ENCODE measurements at regions not wholly inside any gene's neighbourhood (a gene's known extent, or its start where the extent isn't known, plus 50 kb on each side); places are given as distances from the start of the nearest gene placed in this dataset.

GRCh38 chr1:175889848-175890247 lies 146.5 kb upstream of the TNR start:
- Mint-ChIP-seq H3K27ac (no peak overlapping the region), H3K4me3 (no peak overlapping the region), H3K9me3 (no peaks in the 10 kb centered on the region), H3K27me3 (ENCODE audit: low read depth, poor library complexity) (peaks cover 14% of the 10 kb centered on the region), H3K36me3 (ENCODE audit: low read depth) (no peaks in the 10 kb centered on the region), H3K4me1 (peaks cover 18% of the 10 kb centered on the region)
- DNase-seq, result no peak
- no peak for TF ChIP-seq CTCF (IDR thresholded peaks at IDR 0.05)

GRCh38 chr1:175888996-175889395 lies 145.6 kb upstream of the TNR start:
- no peak for DNase-seq
- H3K4me1 Mint-ChIP-seq, result peaks cover 18% of the 10 kb centered on the region
- peaks cover 16% of the 10 kb centered on the region for H3K27me3 Mint-ChIP-seq (ENCODE audit: low read depth, poor library complexity)
- H3K9me3 Mint-ChIP-seq, result no peaks in the 10 kb centered on the region
- H3K36me3 Mint-ChIP-seq (ENCODE audit: low read depth), result no peaks in the 10 kb centered on the region
- no peak for TF ChIP-seq CTCF (IDR thresholded peaks at IDR 0.05)
- H3K27ac Mint-ChIP-seq, result no peak overlapping the region
- no peak overlapping the region for H3K4me3 Mint-ChIP-seq

GRCh38 chr1:175887981-175888428 lies 144.6 kb upstream of the TNR start:
- peak; percentile 79 for DNase-seq
- H3K36me3 Mint-ChIP-seq (ENCODE audit: low read depth), result no peaks in the 10 kb centered on the region
- no peaks in the 10 kb centered on the region for H3K9me3 Mint-ChIP-seq
- no peak overlapping the region for H3K27ac Mint-ChIP-seq
- TF ChIP-seq CTCF (IDR thresholded peaks at IDR 0.05), result peak; percentile 86
- H3K4me3 Mint-ChIP-seq, result peak overlapping the region; percentile 57
- H3K4me1 Mint-ChIP-seq, result peaks cover 18% of the 10 kb centered on the region
- peaks cover 16% of the 10 kb centered on the region for H3K27me3 Mint-ChIP-seq (ENCODE audit: low read depth, poor library complexity)

GRCh38 chr1:175887521-175887920 lies 144.1 kb upstream of the TNR start:
- H3K36me3 Mint-ChIP-seq (ENCODE audit: low read depth), result no peaks in the 10 kb centered on the region
- H3K4me1 Mint-ChIP-seq, result peaks cover 18% of the 10 kb centered on the region
- DNase-seq, result no peak
- peak overlapping the region; percentile 56 for H3K4me3 Mint-ChIP-seq
- H3K27me3 Mint-ChIP-seq (ENCODE audit: low read depth, poor library complexity), result peaks cover 17% of the 10 kb centered on the region
- H3K27ac Mint-ChIP-seq, result no peak overlapping the region
- no peak for TF ChIP-seq CTCF (IDR thresholded peaks at IDR 0.05)
- no peaks in the 10 kb centered on the region for H3K9me3 Mint-ChIP-seq

- Mint-ChIP-seq H3K36me3 (ENCODE audit: low read depth) (no peaks in the 10 kb centered on the region), H3K4me1 (peaks cover 31% of the 10 kb centered on the region), H3K27me3 (ENCODE audit: low read depth, poor library complexity) (peaks cover 22% of the 10 kb centered on the region), H3K4me3 (no peak overlapping the region), H3K9me3 (no peaks in the 10 kb centered on the region), H3K27ac (no peak overlapping the region)
- no peak for TF ChIP-seq CTCF (IDR thresholded peaks at IDR 0.05)
- DNase-seq, result no peak
Measured at GRCh38 chr1:175885326-175885725, 141.9 kb upstream of the TNR start.

GRCh38 chr1:175884369-175884768 lies 141.0 kb upstream of the TNR start:
- H3K27ac Mint-ChIP-seq, result no peak overlapping the region
- no peaks in the 10 kb centered on the region for H3K9me3 Mint-ChIP-seq
- no peaks in the 10 kb centered on the region for H3K36me3 Mint-ChIP-seq (ENCODE audit: low read depth)
- no peak for TF ChIP-seq CTCF (IDR thresholded peaks at IDR 0.05)
- H3K27me3 Mint-ChIP-seq (ENCODE audit: low read depth, poor library complexity), result peaks cover 23% of the 10 kb centered on the region
- H3K4me3 Mint-ChIP-seq, result no peak overlapping the region
- peaks cover 31% of the 10 kb centered on the region for H3K4me1 Mint-ChIP-seq
- DNase-seq, result no peak
